NCI-H1048 (cell line): ENCODE measurements at regions not wholly inside any gene's neighbourhood (a gene's known extent, or its start where the extent isn't known, plus 50 kb on each side); places are given as distances from the start of the nearest gene placed in this dataset.
"Not testable (repeated sequence)": the region's sequence is repeated elsewhere in the genome, so short reads cannot be mapped to it uniquely, and the experiment has no call there.

Source experiments
- DNase-seq: peaks from one replicate; lab custom pipeline; 2025; lab: John Stamatoyannopoulos, UW

DNA sequence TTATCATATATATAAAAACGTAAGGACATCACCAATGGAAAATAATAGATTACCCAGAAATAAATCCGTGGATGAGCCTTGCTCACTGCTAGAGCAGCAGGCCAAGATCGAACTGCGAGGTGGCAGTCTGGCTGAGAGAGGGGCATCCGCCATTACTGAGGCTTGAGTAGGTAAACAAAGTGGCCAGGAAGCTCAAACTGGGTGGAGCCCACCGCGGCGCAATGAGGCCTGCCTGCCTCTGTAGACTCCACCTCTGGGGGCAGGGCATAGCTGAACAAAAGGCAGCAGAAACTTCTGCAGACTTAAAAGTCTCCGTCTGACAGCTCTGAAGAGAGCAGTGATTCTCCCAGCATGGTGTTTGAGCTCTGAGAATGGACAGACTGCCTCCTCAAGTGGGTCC, 1018.0 kb upstream of the SLC39A10 start:
- not testable (repeated sequence) for DNase-seq

DNA sequence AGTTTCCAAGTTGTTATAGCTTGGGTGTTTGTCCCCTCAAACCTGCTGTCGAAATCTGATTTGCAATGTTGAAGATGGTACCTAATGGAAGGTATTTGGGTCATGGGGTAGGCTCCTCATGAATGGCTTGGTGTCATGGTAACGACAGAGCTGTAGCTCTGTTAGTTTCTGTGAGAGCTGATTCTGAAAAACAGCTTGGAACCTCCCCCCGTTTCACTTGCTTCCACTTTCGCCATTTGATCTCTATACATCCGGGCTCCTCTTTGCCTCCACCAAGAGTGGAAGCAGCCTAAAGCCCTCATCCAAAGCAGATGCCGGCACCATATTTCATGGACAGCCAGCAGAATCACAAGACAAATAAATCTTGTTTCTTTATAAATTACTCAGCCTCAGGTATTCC, 1035.1 kb upstream of the SLC39A10 start:
- DNase-seq, result no peak

DNA sequence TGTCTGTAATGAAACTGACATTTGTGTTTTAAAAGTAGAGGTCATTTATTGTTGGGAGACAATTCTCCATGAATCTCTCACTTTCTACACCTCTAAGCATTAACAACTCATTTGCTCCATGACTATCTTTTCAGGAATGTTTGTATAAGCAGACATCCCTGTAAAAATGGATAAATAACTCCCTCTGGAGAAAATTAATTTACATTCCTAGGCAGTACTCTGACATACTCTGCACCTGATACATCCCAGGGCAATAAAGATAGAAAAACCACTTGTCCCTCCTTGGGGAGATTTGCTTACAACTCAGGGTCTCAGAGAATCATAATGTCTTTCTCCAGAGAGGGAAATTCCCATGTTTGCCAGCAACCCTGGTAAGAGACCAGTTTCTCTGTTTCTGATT, 1037.7 kb upstream of the SLC39A10 start:
- DNase-seq, result no peak

DNA sequence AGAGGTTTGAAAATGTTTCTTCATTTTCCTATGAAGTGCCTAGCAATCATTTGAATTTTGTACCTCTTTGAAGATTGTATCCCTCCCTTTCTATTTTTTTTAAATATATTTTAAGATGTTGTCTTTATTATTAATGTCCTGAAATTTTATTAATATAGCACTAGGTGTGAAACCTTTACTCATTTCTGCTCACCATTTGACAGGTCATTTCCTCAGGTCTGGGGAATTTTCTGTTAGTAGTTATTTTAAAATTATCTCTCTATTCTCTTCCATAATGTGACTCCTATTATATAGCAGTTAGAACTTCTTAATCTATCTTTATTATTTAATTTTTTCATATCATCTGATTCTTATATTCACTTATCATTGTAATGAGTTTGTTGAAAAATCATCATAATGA, 1038.6 kb upstream of the SLC39A10 start:
- no peak for DNase-seq

DNA sequence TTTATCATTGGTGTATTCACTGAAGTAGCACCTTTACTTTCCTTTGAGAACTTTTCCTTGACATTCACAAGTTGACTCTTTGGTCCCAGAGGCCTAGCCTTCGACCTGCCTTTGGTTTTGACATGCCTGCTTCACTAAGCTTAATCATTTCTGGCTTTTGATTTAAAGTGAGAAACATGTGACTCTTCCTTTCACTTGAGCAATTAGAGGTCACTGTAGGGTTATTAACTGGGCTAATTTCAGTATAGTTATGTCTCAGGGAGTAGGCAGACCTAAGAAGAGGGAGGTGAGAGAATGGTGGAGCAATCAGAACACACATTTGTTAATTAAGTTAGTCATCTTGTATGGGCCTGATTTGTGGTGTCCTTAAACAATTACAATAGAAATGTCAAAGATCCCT, 1040.7 kb upstream of the SLC39A10 start:
- DNase-seq, result no peak

DNA sequence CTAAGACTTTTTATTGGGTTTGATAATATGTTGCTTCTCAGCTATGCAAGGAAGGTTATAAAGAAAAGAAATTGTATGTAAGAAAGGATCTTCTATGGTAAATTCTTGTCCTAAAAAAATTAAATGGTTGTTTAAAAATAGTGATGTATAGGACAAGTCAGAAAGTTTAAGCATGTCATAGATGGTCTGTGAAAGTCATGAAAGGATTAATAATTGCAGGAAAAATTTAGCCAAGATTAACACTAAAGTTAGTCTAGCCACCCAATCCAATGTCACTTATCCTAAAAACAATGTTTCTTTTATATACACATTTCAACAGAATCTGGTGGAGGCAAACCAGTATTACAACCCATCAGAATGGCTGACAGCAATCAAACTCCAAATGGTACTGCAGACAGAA, 1046.7 kb upstream of the SLC39A10 start:
- DNase-seq, result no peak

DNA sequence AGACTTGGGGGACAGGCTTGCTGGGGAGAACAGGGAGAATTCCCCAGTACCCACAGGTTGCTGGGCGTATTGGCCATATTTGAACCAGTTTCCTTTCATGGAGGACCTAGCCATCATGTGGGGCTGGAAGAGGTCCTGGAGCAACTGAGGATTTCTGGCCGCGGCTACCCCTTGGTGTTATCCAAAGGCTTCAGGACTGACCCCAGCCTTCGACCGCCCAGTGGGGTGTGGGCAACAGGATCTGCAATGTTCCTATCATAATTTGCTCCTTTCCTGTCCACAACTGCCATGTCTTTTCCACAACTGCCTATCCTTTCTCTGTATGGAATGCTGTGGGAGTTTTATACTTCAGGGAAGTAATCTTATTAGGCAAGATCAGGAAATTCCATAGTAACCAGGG, 1053.6 kb upstream of the SLC39A10 start:
- no peak for DNase-seq

DNA sequence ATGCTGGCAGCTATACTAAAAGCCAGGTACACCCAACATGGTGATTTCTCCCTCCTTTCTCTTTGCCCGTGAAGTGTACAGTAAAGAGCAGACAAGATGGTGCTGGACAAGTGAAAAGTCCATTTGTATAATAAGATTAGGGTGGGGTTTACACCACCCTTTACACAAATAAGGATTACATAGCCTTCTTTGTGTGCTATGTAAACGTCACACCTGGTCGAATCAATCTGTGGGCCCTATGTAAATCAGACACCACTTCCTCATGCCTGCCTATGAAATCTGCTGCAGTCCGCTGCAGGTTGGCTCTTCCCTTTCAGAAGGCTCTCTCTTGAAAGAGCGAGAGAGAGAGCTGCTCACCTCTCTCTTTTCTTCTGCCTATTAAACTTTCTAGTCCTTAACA, 1054.3 kb upstream of the SLC39A10 start:
- peak; percentile 52 for DNase-seq

DNA sequence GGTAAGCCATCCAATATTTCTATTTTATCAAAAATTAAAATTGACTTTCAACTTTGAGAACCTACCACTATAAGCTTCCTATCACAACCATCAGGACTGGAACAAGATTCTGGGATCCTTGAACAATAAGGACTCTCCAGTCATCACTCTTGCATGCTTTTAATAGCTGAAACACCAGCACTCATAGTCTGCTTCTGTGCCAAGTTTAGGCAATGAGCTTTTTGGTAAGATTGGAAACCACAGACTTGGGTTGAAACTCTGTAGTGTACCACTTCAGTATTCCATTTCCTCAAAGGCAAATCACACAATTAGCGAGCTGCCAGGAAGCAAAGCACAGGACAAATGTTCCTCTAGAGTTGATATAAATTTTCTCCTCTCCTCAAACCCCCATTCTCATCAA, 1065.8 kb upstream of the SLC39A10 start:
- no peak for DNase-seq

DNA sequence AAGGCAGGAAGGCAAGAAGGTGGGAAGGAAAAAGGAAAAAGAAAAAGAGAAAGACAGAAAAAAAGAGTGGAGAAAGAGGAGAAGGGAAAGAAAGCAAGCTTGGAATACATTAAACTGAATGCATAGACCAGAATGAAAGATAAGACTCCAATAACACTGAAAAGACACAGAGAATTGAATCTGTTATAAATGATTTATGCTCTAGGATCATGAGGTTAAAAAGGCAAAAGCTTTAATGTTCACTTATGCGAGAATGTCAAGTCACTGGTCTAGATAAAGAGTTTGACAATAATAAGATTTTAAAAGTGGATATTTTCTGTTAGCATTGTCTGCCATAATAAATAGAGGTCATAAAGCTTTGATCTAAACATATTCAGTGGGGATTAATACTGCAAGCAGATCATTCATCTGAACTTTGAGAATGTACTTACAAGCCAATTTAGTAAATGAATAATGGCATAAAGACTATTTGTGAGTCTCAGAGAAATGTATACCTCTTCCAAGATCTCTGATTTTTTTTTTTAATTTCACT, 1069.2 kb upstream of the SLC39A10 start:
- DNase-seq, result no peak

DNA sequence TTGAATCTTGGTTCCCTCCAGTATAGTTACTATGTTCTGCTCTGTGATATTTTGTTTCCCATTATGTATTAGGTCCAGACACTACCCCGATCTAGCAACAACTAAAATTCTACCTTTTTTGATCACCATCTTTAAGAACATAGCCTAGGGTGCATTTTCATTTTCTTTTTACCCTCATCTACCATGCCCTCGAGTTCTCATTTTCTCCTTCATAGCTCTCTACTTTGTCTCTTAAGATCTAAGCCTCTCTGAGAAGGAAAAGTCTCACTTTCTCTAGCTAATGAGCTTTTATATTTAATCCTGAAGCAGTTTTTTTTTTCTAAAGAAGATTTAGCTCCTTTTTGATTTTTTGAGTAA, 1089.4 kb upstream of the SLC39A10 start:
- no peak for DNase-seq

DNA sequence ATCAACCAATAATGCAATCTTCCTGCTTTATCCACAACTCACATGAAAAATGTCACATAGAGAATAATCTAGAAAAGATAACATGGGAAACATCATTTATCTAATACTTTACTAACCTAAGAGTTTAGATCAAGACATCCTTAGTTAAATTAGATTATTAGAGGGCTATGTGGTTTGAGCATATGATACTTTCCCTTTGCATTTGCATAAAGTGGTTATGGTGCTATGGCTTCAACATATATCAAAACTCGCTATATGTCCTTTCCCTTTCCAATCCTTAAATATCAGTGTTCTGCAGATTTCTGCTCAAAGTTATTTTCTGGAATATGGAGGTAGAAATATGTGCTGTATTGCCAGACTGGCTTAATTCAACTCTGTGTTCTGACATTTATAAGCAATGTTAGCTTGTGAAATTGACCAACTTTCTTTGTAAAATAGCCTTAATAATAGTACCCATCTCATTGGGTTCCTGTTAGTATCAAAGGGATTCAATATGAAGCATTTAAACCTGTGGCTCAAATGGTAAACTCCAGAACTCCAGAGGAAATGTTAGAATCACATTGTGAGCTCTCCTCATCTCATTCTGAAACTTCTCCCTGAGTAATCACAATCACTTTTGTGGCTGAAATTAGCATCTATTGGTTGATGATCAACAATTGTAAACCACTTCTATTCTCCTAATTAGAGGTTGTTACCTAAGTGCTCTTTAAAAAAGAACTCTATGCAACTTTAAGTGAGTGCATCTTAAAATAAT, 1089.9 kb upstream of the SLC39A10 start:
- DNase-seq, result no peak

DNA sequence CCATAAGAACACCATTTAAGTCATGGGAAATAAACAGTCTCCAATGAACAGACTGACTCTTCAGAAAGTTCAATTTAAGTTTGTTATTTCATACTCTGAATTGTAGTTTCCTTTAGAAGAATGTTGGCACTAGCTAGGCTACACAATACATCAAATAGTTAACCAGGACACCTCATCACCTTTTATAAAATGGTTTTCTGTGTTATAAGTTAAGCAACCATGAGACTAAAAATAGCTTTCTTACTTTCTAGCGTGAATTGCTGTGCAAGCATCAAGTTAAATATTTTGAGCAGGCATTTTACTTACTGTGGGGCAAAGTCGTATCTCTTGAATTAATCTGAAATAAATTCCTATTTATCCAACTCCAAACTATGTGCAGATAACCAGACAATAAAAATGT, 1092.6 kb upstream of the SLC39A10 start:
- DNase-seq, result no peak

DNA sequence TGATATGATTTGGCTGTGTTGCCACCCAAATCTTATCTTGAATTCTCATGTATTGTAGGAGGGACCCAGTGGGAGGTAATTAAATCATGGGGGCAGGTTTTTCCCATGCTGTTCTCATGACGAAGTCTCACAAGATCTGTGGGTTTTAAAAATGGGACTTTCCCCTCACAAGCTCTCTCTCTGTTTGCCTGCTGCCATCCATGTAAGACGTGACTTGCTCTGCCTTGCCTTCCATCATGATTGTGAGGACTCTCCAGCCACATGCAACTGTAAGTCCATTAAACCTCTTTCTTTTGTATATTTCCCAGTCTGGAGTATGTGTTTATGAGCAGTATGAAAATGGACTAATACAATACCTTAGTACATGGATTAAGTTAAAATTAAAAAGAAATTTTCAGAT, 1094.7 kb upstream of the SLC39A10 start:
- no peak for DNase-seq

DNA sequence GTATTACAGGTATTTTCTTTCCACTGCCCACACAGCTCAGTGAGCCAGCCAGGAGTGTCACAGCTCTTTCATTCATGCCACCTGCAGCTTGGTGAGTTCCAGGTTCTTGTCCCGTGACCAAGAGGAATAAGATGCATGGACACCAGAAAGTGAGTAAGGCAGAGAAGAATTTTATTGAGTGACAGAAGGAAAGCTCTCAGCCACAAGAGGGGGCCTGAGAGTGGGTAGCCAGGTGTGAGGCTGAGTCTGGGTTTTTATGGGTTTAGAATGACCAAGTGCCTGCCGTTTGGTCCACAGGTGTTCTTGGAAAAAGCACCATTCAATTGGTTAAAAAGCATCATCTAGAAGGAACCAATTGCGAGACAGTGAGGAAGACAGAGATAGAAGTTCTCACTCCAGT, 1097.1 kb upstream of the SLC39A10 start:
- no peak for DNase-seq

DNA sequence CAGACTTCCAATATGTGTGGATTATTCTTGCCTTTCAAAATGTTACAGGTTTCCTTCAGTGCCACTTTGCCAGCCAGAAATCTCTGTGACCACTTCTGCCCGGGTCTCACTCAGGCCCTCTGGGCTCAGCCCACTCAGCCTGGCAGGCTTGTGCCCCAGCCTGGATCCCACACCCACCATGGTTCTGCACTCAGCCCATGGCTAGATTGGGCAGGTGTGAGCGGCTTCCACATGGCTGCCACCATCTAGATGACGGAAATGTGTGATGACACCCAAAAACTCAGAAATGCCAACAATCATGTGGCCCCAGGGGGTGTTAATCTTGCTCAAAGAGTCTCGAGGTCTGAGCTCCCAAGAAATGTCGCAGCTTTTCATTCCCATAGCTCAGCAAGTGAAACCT, 1097.5 kb upstream of the SLC39A10 start:
- DNase-seq, result no peak

DNA sequence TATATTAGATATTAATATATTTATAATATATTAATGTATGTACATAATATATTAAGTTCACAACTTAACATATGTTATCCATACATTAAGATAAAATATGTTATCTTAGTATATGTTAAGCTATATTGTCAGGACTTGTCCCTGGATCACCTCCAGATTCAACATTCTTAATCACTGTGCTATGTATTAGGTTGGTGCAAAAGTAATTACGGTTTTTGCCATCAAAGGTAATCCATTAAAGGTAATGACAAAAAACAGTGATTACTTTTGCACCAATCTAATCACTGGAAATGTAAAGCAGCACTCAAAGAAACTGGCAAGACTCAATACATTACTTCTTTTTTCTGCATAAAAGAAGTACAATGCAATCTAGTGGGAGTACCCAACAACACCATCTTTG, 1099.0 kb upstream of the SLC39A10 start:
- no peak for DNase-seq

DNA sequence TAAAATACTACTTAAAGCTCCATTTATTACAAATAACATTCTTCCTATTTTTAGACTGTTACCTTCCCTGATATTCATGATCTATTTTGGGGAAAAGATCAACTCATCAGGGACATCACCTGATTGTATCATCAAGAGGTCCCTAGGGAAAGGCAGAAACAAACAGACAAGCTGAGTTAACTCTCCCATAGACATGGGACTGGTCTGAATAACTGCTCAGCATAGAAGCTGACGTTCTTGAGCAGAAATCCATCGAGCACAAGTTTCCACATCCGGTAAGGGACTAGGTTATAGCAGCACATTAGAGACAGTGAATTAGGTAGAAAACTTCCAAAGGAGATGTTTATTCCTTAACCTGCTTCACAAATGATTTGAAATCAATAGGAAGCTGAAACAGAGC, 1100.4 kb upstream of the SLC39A10 start:
- no peak for DNase-seq

DNA sequence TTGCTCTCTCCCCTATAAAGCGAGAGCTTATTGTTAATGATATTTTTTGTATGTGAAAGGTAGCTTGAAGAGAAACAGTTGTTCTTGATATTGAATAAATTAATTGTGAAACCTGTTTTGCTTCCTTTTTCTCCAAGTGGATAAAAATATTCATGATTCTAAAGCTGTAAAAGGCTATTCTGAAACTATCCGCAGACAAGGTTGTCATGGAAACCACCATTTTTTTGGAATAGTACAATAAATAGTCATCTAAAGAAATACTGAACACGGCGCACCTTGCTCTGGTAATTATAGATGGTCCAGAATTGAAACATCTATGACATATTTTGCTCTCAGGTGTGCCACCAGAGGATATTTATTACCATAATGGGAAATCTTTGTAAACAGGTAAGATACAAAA, 1103.0 kb upstream of the SLC39A10 start:
- no peak for DNase-seq

DNA sequence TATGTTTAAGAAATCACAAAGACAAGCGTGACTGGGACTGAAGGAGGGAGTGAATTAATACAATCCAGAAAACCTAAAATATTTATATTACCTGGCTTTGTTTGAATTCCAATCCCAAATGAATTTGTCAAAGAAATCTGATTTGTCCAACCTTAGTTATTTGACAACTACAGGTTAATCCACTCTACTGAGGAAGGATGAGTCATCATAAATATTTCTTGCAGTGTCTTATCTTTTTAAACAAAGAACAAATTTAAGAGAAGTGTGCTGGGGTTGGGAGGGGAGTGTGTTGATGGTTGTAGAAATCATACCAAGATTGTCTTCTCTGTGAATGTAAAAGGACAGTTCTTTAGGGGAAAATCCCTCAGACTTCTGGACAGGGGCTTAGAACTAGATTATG, 1106.3 kb upstream of the SLC39A10 start:
- no peak for DNase-seq

DNA sequence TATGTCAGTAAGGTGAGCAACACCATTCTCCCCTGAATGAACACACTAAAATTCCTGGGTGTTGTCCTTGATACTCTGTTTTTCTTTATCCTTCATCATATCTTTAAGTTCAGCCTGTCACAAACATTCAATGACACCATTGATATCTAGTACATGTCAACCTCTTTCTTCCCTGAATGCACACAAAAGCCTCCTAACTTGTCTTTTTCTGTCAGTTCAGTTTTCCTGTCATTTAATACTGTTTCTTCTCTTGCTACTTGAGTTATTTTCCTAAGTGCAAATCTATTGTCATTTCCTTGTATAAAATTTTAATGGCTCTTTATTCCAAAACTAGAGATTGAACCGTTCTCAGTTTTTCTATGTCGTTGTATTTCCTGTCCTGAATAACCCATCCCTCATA, 1107.6 kb upstream of the SLC39A10 start:
- no peak for DNase-seq

DNA sequence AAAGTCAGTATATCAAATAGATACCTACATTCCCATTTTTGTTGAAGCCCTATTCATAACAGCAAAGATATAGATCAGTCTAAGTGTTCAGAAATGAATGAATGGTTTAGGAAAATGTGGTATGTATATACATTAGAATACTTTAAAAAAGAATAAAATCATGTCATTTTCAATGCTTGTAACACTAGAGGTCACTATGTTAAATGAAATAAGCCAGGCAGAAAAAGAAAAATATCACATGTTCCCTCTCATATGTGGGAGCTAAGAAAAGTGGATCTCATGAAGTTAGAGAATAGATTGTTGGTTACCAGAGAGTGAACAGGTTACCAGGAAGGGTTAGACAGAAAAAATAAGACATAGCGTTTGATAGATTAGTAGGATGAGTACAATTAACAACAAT, 1111.0 kb upstream of the SLC39A10 start:
- DNase-seq, result peak; percentile 1

DNA sequence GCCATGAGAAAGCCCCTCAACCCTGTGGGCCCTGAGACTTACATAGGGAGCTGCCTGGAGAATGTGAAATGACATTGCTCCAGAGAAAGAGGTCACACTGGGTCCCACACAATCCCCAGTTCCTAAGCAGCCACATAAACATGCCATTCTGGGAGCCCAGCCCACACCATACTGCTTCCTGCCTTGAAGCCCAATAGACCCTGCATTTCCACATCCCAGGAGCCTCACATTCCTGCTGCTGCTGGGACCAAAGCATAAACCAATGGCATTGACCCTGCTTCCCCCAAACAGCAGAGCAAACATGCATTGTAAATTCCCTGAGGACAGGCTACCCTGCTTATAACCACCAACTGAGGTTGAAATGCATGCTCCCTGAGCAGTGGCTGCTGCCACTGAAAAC, 1117.6 kb upstream of the SLC39A10 start:
- no peak for DNase-seq

DNA sequence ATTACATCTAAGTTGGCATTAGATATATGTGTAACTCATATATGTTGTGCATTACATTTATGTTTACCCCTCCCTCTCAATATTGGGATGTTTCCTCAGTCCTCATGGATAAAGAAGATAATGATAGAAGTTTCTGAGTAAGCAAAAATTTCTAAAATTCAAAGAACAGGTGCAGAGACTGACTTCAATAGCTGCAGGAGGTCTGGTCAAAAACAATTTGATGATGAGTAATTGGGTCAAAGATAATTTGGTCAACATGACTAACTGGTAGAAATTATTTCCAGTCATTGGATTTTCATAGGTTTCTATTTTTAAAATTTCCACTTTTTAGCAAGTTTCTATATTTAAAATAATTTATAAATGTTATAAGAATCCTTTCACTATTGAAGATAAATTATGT, 1130.9 kb upstream of the SLC39A10 start:
- DNase-seq, result no peak
